Endothelial cell (in vitro differentiated cells): ENCODE measurements at regions not wholly inside any gene's neighbourhood (a gene's known extent, or its start where the extent isn't known, plus 50 kb on each side); places are given as distances from the start of the nearest gene placed in this dataset.
A peak's percentile ranks its signal among the peaks of the same experiment; 100 is the strongest.

Experiments
- DNase-seq: peaks from one replicate; pipeline ENCODE4 v3.0.0; 2021; ENCODE audit warnings: low spot score
- H3K27ac Mint-ChIP-seq: one replicate; pipeline ENCODE4 v1.8.0; 2021; ENCODE audit warnings: mixed read lengths, inconsistent platforms; ENCODE audit not compliant: unreplicated experiment
- H3K27me3 Mint-ChIP-seq: one replicate; pipeline ENCODE4 v1.8.0; 2021; ENCODE audit warnings: mild to moderate bottlenecking, moderate library complexity, mixed read lengths, inconsistent platforms; ENCODE audit not compliant: unreplicated experiment
- H3K36me3 Mint-ChIP-seq: one replicate; pipeline ENCODE4 v1.8.0; 2021; ENCODE audit warnings: mild to moderate bottlenecking, low read depth, mixed read lengths, inconsistent platforms; ENCODE audit not compliant: unreplicated experiment
- H3K4me1 Mint-ChIP-seq: one replicate; pipeline ENCODE4 v1.8.0; 2021; ENCODE audit warnings: mild to moderate bottlenecking, mixed read lengths, inconsistent platforms; ENCODE audit not compliant: unreplicated experiment
- H3K4me3 Mint-ChIP-seq: one replicate; pipeline ENCODE4 v1.8.0; 2021; ENCODE audit warnings: mild to moderate bottlenecking, mixed read lengths, inconsistent platforms; ENCODE audit not compliant: unreplicated experiment
- H3K9me3 Mint-ChIP-seq: one replicate; pipeline ENCODE4 v1.8.0; 2021; ENCODE audit warnings: mixed read lengths, inconsistent platforms; ENCODE audit not compliant: unreplicated experiment
- CTCF ChIP-seq: fragments of 200-600 bp; sonication (generic); IDR thresholded peaks from one replicate; pipeline ENCODE4 v1.5.0; 2021; ENCODE audit warnings: antibody characterized with exemption; ENCODE audit not compliant: unreplicated experiment

- H3K27ac Mint-ChIP-seq = no peak overlapping the region
- TF ChIP-seq CTCF = no peak
- no peaks in the 10 kb centered on the region for H3K9me3 Mint-ChIP-seq
- no peak overlapping the region for H3K4me3 Mint-ChIP-seq
- no peaks in the 10 kb centered on the region for H3K36me3 Mint-ChIP-seq
- H3K27me3 Mint-ChIP-seq = no peaks in the 10 kb centered on the region
- no peak for DNase-seq
- H3K4me1 Mint-ChIP-seq = no peaks in the 10 kb centered on the region
Observed at GRCh38 chr7:17706275-17706674, 234.0 kb downstream of the SNX13 start.

DNA sequence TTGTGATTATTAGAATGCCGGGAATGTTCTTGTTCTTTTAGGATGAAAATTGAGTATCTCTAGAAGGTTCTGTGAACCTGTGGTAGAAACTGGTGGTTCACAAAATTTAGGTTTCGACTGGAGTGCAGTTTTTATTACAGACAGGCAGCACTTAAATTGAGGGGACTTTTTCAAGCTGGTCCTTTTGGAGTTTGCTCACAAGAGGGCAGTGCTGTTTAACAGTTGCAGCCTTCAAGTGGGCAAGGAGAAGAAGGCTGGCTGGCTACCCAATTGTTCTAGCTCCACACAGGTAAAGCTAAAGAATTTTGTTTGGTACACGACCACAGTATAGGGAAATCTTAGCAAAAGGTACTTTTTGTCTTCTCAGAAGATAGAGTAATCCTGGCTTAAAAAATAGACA is 233.6 kb downstream of the SNX13 start:
- Mint-ChIP-seq H3K27ac (no peak overlapping the region), H3K4me3 (no peak overlapping the region), H3K36me3 (no peaks in the 10 kb centered on the region), H3K9me3 (no peaks in the 10 kb centered on the region), H3K4me1 (no peaks in the 10 kb centered on the region), H3K27me3 (no peaks in the 10 kb centered on the region)
- peak; percentile 58 for DNase-seq
- TF ChIP-seq CTCF = peak; percentile 54

GRCh38 chr7:17709127-17709526 is 231.2 kb downstream of the SNX13 start:
- DNase-seq = no peak
- TF ChIP-seq CTCF = no peak
- H3K27ac Mint-ChIP-seq = no peak overlapping the region
- no peaks in the 10 kb centered on the region for H3K4me1 Mint-ChIP-seq
- no peaks in the 10 kb centered on the region for H3K36me3 Mint-ChIP-seq
- H3K9me3 Mint-ChIP-seq = no peaks in the 10 kb centered on the region
- no peaks in the 10 kb centered on the region for H3K27me3 Mint-ChIP-seq
- no peak overlapping the region for H3K4me3 Mint-ChIP-seq

DNA sequence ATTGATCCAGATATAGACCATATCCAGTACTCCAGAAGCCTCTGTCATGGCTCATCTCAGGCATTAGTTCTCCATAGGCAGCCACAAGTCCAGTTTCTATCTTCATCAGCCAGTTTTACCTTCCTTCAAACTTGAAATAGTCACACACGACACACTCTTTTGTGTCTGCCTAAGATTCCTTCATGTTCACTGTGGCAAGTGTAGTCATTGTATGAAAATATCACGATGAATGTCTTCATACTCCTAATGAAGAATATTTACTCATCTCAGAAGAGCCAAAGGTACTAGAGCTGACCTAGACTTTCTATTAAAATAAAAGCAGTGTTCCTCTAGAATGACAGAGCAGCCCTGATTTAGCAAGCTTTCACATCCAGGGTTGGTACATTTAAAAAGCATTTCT is 230.7 kb downstream of the SNX13 start:
- no peaks in the 10 kb centered on the region for H3K36me3 Mint-ChIP-seq
- no peaks in the 10 kb centered on the region for H3K9me3 Mint-ChIP-seq
- no peak for TF ChIP-seq CTCF
- no peak for DNase-seq
- no peak overlapping the region for H3K27ac Mint-ChIP-seq
- H3K27me3 Mint-ChIP-seq = no peaks in the 10 kb centered on the region
- H3K4me1 Mint-ChIP-seq = no peaks in the 10 kb centered on the region
- H3K4me3 Mint-ChIP-seq = no peak overlapping the region

GRCh38 chr7:17710312-17710711 is 230.0 kb downstream of the SNX13 start:
- no peak overlapping the region for H3K4me3 Mint-ChIP-seq
- no peaks in the 10 kb centered on the region for H3K27me3 Mint-ChIP-seq
- H3K27ac Mint-ChIP-seq = no peak overlapping the region
- no peaks in the 10 kb centered on the region for H3K9me3 Mint-ChIP-seq
- no peak for DNase-seq
- no peaks in the 10 kb centered on the region for H3K4me1 Mint-ChIP-seq
- no peaks in the 10 kb centered on the region for H3K36me3 Mint-ChIP-seq
- no peak for TF ChIP-seq CTCF
